GM23338 (cell line): ENCODE measurements at regions not wholly inside any gene's neighbourhood (a gene's known extent, or its start where the extent isn't known, plus 50 kb on each side); places are given as distances from the start of the nearest gene placed in this dataset.

Experiments
- ATAC-seq: fragments of 200-7000 bp; cut with Tn5 transposase; 3 replicates; pipeline ENCODE4 v1.9.1; 2020
- DNase-seq: peaks from one replicate; pipeline ENCODE4 v3.0.0-alpha.2; 2015; ENCODE audit warnings: low spot score
- H2AFZ ChIP-seq: fragments of 200-600 bp; sonication (generic); 2 replicates; pipeline ENCODE4 v1.8.0; 2016; ENCODE audit warnings: antibody characterized with exemption, mild to moderate bottlenecking, moderate library complexity
- H3F3A ChIP-seq: fragments of 200-600 bp; sonication (generic); replicated peaks from 2 replicates; pipeline ENCODE4 v1.8.0; 2017; ENCODE audit warnings: antibody characterized with exemption, mixed run types, low read depth
- H3K27ac ChIP-seq: fragments of 200-600 bp; sonication (generic); 2 replicates; pipeline ENCODE4 v1.6.1; 2016; ENCODE audit warnings: low read depth
- H3K27me3 ChIP-seq: fragments of 200-600 bp; sonication (generic); 2 replicates; pipeline ENCODE4 v1.8.0; 2016; ENCODE audit warnings: mild to moderate bottlenecking, mixed run types, moderate library complexity; ENCODE audit not compliant: insufficient read depth
- H3K36me3 ChIP-seq: fragments of 200-600 bp; sonication (generic); 2 replicates; pipeline ENCODE4 v1.8.0; 2016; ENCODE audit warnings: mild to moderate bottlenecking; ENCODE audit not compliant: insufficient read depth
- H3K4me1 ChIP-seq: fragments of 200-600 bp; sonication (generic); 2 replicates; pipeline ENCODE4 v1.8.0; 2016; ENCODE audit warnings: mild to moderate bottlenecking, moderate library complexity; ENCODE audit not compliant: insufficient read depth
- H3K4me2 ChIP-seq: fragments of 200-600 bp; sonication (generic); 2 replicates; pipeline ENCODE4 v1.7.1; 2017; ENCODE audit warnings: mixed run types
- H3K4me3 ChIP-seq: fragments of 200-600 bp; sonication (generic); 2 replicates; pipeline ENCODE4 v1.6.1; 2016; ENCODE audit warnings: mixed run types
- H3K79me2 ChIP-seq: fragments of 200-600 bp; sonication (generic); replicated peaks from 2 replicates; pipeline ENCODE4 v1.8.0; 2017; ENCODE audit warnings: mild to moderate bottlenecking; ENCODE audit not compliant: insufficient read depth
- H3K9me2 ChIP-seq: fragments of 200-600 bp; sonication (generic); 2 replicates; pipeline ENCODE4 v1.8.0; 2017; ENCODE audit not compliant: insufficient read depth
- H4K20me1 ChIP-seq: fragments of 200-600 bp; sonication (generic); replicated peaks from 2 replicates; pipeline ENCODE4 v1.8.0; 2017; ENCODE audit warnings: mild to moderate bottlenecking; ENCODE audit not compliant: insufficient read depth
- H3K27ac Mint-ChIP-seq: 2 replicates; pipeline ENCODE4 v1.8.0; 2020; ENCODE audit warnings: inconsistent platforms, mild to moderate bottlenecking, moderate library complexity, mixed read lengths
- H3K27me3 Mint-ChIP-seq: 3 replicates; pipeline ENCODE4 v1.8.0; 2022; ENCODE audit warnings: low read depth, mild to moderate bottlenecking, moderate library complexity, mixed read lengths, inconsistent platforms; ENCODE audit not compliant: insufficient read depth, poor library complexity
- H3K36me3 Mint-ChIP-seq: 3 replicates; pipeline ENCODE4 v1.8.0; 2021; ENCODE audit warnings: low read depth, mild to moderate bottlenecking, inconsistent platforms, moderate library complexity, mixed read lengths
- H3K4me1 Mint-ChIP-seq: 3 replicates; pipeline ENCODE4 v1.8.0; 2020; ENCODE audit warnings: mild to moderate bottlenecking, inconsistent platforms, mixed read lengths
- H3K4me3 Mint-ChIP-seq: 3 replicates; pipeline ENCODE4 v1.8.0; 2021; ENCODE audit warnings: moderate library complexity, mild to moderate bottlenecking, inconsistent platforms, mixed read lengths
- H3K9me3 Mint-ChIP-seq: 3 replicates; pipeline ENCODE4 v1.8.0; 2020; ENCODE audit warnings: moderate library complexity, mild to moderate bottlenecking, inconsistent platforms, mixed read lengths
- EZH2 ChIP-seq: fragments of 200-600 bp; sonication (generic); IDR thresholded peaks from one replicate; pipeline ENCODE4 v1.8.0; 2017; ENCODE audit warnings: antibody characterized with exemption, mild to moderate bottlenecking, low read depth; ENCODE audit not compliant: unreplicated experiment
- NANOG ChIP-seq: IDR thresholded peaks from 2 replicates; pipeline ENCODE4 v1.6.1; 2016; ENCODE audit warnings: antibody characterized with exemption, borderline replicate concordance
- POLR2AphosphoS5 ChIP-seq: IDR thresholded peaks from 2 replicates; pipeline ENCODE4 v1.6.1; 2016; ENCODE audit warnings: antibody characterized with exemption, low read depth
- ZNF114 ChIP-seq: fragments of 250-450 bp; sonication (Bioruptor Pico); IDR thresholded peaks from 2 replicates; pipeline ENCODE4 v1.5.0; 2020; ENCODE audit warnings: mild to moderate bottlenecking, moderate library complexity
- ZNF331 ChIP-seq: fragments of 250-450 bp; sonication (Bioruptor Pico); IDR thresholded peaks from 2 replicates; pipeline ENCODE4 v1.5.0; 2020; ENCODE audit warnings: low read depth, mild to moderate bottlenecking, moderate library complexity
- TF ChIP-seq, protein P1 (sequence below): fragments of 250-450 bp; sonication (Bioruptor Pico); IDR thresholded peaks from 2 replicates; pipeline ENCODE4 v1.5.0; 2020; ENCODE audit warnings: mild to moderate bottlenecking, moderate library complexity
- TF ChIP-seq, protein P2 (sequence below): IDR thresholded peaks from one replicate; pipeline ENCODE4 v1.6.1; 2018; ENCODE audit warnings: antibody characterized with exemption; ENCODE audit not compliant: unreplicated experiment
- TF ChIP-seq, protein P3 (sequence below): IDR thresholded peaks from 2 replicates; pipeline ENCODE4 v1.6.1; 2016; ENCODE audit warnings: antibody characterized with exemption

DNA sequence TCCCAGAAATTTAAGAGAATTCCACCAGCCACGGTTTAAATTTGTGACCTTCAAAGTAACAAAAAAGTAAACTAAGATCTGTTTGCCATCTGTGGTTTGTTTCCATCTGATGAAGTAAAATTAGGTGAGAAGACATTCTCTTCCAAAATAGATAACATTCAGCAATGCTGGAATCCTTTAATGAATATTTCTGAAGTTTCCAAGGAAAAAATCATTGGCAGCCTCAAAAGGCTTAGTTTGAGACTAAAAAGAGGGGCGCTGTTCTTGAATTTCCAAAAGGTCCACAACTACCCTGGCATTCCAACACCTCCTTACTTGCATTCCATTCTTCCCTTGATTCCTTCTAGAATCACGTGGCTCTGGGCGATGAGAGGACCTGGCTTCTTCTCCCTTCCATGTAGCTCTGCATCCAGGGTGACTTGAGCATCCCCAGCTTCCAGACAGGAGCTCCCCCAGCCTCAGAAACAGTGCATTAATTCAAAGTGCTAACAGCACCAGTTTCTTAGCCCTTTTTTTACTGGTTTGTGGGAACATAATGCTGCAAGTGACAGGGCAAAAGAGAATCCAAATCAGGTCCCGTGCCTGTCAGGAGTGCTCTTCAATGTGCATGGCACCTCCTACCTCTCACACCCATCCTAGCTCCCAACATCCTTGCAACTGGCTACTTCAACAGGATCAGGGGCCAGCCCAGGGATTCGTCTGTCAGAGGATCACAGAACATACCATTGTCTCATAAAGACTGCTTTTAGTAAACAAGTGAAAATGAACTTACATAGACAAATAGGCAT is 191.5 kb upstream of the S1PR3 start:
- peak overlapping the region; percentile 59; the same call in 1 of the 2 replicates for H2AFZ ChIP-seq
- no peak overlapping the region for H3K27ac Mint-ChIP-seq

More for the DNA sequence above, 191.5 kb upstream of the S1PR3 start:
- Mint-ChIP-seq H3K36me3 (no peaks in the 10 kb centered on the region), H3K9me3 (peaks cover 3% of the 10 kb centered on the region; the same call in 2 of the 3 replicates), H3K27me3 (no peaks in the 10 kb centered on the region), H3K4me3 (no peak overlapping the region), H3K4me1 (peaks cover 10% of the 10 kb centered on the region)
- H3K4me3 ChIP-seq = no peak overlapping the region
- no peak overlapping the region for H3K4me2 ChIP-seq
- H3K4me1 ChIP-seq = 0 out of 2 replicates have a peak, but pooled peaks cover 9% of the 10 kb centered on the region
- H3K36me3 ChIP-seq = no peaks in the 10 kb centered on the region
- no peak for ATAC-seq
- H3K27me3 ChIP-seq = no peaks in the 10 kb centered on the region
- no peaks in the 10 kb centered on the region for H3F3A ChIP-seq
- H3K79me2 ChIP-seq = no peaks in the 10 kb centered on the region
- TF ChIP-seq, protein P1, sequence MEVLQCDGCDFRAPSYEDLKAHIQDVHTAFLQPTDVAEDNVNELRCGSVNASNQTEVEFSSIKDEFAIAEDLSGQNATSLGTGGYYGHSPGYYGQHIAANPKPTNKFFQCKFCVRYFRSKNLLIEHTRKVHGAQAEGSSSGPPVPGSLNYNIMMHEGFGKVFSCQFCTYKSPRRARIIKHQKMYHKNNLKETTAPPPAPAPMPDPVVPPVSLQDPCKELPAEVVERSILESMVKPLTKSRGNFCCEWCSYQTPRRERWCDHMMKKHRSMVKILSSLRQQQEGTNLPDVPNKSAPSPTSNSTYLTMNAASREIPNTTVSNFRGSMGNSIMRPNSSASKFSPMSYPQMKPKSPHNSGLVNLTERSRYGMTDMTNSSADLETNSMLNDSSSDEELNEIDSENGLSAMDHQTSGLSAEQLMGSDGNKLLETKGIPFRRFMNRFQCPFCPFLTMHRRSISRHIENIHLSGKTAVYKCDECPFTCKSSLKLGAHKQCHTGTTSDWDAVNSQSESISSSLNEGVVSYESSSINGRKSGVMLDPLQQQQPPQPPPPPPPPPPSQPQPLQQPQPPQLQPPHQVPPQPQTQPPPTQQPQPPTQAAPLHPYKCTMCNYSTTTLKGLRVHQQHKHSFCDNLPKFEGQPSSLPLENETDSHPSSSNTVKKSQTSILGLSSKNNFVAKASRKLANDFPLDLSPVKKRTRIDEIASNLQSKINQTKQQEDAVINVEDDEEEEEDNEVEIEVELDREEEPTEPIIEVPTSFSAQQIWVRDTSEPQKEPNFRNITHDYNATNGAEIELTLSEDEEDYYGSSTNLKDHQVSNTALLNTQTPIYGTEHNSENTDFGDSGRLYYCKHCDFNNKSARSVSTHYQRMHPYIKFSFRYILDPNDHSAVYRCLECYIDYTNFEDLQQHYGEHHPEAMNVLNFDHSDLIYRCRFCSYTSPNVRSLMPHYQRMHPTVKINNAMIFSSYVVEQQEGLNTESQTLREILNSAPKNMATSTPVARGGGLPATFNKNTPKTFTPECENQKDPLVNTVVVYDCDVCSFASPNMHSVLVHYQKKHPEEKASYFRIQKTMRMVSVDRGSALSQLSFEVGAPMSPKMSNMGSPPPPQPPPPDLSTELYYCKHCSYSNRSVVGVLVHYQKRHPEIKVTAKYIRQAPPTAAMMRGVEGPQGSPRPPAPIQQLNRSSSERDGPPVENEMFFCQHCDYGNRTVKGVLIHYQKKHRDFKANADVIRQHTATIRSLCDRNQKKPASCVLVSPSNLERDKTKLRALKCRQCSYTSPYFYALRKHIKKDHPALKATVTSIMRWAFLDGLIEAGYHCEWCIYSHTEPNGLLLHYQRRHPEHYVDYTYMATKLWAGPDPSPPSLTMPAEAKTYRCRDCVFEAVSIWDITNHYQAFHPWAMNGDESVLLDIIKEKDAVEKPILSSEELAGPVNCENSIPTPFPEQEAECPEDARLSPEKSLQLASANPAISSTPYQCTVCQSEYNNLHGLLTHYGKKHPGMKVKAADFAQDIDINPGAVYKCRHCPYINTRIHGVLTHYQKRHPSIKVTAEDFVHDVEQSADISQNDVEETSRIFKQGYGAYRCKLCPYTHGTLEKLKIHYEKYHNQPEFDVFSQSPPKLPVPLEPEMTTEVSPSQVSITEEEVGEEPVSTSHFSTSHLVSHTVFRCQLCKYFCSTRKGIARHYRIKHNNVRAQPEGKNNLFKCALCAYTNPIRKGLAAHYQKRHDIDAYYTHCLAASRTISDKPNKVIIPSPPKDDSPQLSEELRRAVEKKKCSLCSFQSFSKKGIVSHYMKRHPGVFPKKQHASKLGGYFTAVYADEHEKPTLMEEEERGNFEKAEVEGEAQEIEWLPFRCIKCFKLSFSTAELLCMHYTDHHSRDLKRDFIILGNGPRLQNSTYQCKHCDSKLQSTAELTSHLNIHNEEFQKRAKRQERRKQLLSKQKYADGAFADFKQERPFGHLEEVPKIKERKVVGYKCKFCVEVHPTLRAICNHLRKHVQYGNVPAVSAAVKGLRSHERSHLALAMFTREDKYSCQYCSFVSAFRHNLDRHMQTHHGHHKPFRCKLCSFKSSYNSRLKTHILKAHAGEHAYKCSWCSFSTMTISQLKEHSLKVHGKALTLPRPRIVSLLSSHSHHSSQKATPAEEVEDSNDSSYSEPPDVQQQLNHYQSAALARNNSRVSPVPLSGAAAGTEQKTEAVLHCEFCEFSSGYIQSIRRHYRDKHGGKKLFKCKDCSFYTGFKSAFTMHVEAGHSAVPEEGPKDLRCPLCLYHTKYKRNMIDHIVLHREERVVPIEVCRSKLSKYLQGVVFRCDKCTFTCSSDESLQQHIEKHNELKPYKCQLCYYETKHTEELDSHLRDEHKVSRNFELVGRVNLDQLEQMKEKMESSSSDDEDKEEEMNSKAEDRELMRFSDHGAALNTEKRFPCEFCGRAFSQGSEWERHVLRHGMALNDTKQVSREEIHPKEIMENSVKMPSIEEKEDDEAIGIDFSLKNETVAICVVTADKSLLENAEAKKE (CRISPR knock-in tag) = no peak
- TF ChIP-seq ZNF114 (no peak), EZH2 (no peak), ZNF331 (CRISPR knock-in tag) (no peak), POLR2AphosphoS5 (no peak), NANOG (no peak)
- TF ChIP-seq, protein P2, sequence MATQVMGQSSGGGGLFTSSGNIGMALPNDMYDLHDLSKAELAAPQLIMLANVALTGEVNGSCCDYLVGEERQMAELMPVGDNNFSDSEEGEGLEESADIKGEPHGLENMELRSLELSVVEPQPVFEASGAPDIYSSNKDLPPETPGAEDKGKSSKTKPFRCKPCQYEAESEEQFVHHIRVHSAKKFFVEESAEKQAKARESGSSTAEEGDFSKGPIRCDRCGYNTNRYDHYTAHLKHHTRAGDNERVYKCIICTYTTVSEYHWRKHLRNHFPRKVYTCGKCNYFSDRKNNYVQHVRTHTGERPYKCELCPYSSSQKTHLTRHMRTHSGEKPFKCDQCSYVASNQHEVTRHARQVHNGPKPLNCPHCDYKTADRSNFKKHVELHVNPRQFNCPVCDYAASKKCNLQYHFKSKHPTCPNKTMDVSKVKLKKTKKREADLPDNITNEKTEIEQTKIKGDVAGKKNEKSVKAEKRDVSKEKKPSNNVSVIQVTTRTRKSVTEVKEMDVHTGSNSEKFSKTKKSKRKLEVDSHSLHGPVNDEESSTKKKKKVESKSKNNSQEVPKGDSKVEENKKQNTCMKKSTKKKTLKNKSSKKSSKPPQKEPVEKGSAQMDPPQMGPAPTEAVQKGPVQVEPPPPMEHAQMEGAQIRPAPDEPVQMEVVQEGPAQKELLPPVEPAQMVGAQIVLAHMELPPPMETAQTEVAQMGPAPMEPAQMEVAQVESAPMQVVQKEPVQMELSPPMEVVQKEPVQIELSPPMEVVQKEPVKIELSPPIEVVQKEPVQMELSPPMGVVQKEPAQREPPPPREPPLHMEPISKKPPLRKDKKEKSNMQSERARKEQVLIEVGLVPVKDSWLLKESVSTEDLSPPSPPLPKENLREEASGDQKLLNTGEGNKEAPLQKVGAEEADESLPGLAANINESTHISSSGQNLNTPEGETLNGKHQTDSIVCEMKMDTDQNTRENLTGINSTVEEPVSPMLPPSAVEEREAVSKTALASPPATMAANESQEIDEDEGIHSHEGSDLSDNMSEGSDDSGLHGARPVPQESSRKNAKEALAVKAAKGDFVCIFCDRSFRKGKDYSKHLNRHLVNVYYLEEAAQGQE = no peak
- TF ChIP-seq, protein P3, sequence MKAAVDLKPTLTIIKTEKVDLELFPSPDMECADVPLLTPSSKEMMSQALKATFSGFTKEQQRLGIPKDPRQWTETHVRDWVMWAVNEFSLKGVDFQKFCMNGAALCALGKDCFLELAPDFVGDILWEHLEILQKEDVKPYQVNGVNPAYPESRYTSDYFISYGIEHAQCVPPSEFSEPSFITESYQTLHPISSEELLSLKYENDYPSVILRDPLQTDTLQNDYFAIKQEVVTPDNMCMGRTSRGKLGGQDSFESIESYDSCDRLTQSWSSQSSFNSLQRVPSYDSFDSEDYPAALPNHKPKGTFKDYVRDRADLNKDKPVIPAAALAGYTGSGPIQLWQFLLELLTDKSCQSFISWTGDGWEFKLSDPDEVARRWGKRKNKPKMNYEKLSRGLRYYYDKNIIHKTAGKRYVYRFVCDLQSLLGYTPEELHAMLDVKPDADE = no peak
- peak; percentile 24 for DNase-seq
- H3K27ac ChIP-seq = no peak overlapping the region
- H4K20me1 ChIP-seq = no peaks in the 10 kb centered on the region
- no peaks in the 10 kb centered on the region for H3K9me2 ChIP-seq
